KBM-7 (cell line): ENCODE measurements at regions not wholly inside any gene's neighbourhood (a gene's known extent, or its start where the extent isn't known, plus 50 kb on each side); places are given as distances from the start of the nearest gene placed in this dataset.

Source experiments
- DNase-seq: peaks from one replicate; pipeline ENCODE4 v3.0.0-alpha.2; 2015
- in situ Hi-C: fragments of 300-500 bp; cut with MboI; formaldehyde crosslinking; loops from 2 replicates; pipeline ENCODE4 v1.14.3; 2020; ENCODE audit warnings: low sequenced_read_pairs, low pct_unique_long_range_greater_than_20kb, mixed read lengths

- in situ Hi-C loops: loop anchor here (25.0 kb wide), 1 partner anchor 517 kb away; no protein-coding TSS in a partner anchor
These were observed 182.6 kb downstream of the REEP3 start for GRCh38 chr10:63703740-63704345.

GRCh38 chr10:63707254-63707910 lies 186.2 kb downstream of the REEP3 start:
- no peak for DNase-seq
- in situ Hi-C loops: loop anchor here (25.0 kb wide), 1 partner anchor 520 kb away; no protein-coding TSS in a partner anchor

More at GRCh38 chr10:63703740-63704345, 182.6 kb downstream of the REEP3 start:
- DNase-seq: no peak

GRCh38 chr10:63708421-63708820 lies 187.2 kb downstream of the REEP3 start:
- in situ Hi-C loops: loop anchor here (25.0 kb wide), 1 partner anchor 521 kb away; no protein-coding TSS in a partner anchor
- no peak for DNase-seq

GRCh38 chr10:63710703-63711102 lies 189.5 kb downstream of the REEP3 start:
- in situ Hi-C loops: loop anchor here (25.0 kb wide), 1 partner anchor 523 kb away; no protein-coding TSS in a partner anchor
- DNase-seq: no peak

GRCh38 chr10:63711361-63711760 lies 190.2 kb downstream of the REEP3 start:
- no peak for DNase-seq
- in situ Hi-C loops: loop anchor here (25.0 kb wide), 1 partner anchor 524 kb away; no protein-coding TSS in a partner anchor

GRCh38 chr10:63711867-63712716 lies 190.9 kb downstream of the REEP3 start:
- no peak for DNase-seq
- in situ Hi-C loops: loop anchor here (25.0 kb wide), 1 partner anchor 525 kb away; no protein-coding TSS in a partner anchor

GRCh38 chr10:63712717-63713115 lies 191.5 kb downstream of the REEP3 start:
- no peak for DNase-seq
- in situ Hi-C loops: loop anchor here (25.0 kb wide), 1 partner anchor 525 kb away; no protein-coding TSS in a partner anchor

- DNase-seq: no peak
- in situ Hi-C loops: loop anchor here (25.0 kb wide), 1 partner anchor 526 kb away; no protein-coding TSS in a partner anchor
These were observed 192.3 kb downstream of the REEP3 start for GRCh38 chr10:63713191-63714144.

- DNase-seq: no peak
- in situ Hi-C loops: loop anchor here (25.0 kb wide), 1 partner anchor 529 kb away; no protein-coding TSS in a partner anchor
These were observed 194.9 kb downstream of the REEP3 start for GRCh38 chr10:63716016-63716580.

- in situ Hi-C loops: loop anchor here (25.0 kb wide), 1 partner anchor 530 kb away; no protein-coding TSS in a partner anchor
- DNase-seq: no peak
These were observed 196.0 kb downstream of the REEP3 start for GRCh38 chr10:63717027-63717715.

GRCh38 chr10:63718006-63718405 lies 196.8 kb downstream of the REEP3 start:
- in situ Hi-C loops: loop anchor here (25.0 kb wide), 1 partner anchor 531 kb away; no protein-coding TSS in a partner anchor
- DNase-seq: no peak

GRCh38 chr10:63718421-63718820 lies 197.2 kb downstream of the REEP3 start:
- in situ Hi-C loops: loop anchor here (25.0 kb wide), 1 partner anchor 531 kb away; no protein-coding TSS in a partner anchor

GRCh38 chr10:63719226-63719856 lies 198.1 kb downstream of the REEP3 start:
- in situ Hi-C loops: loop anchor here (25.0 kb wide), 1 partner anchor 532 kb away; no protein-coding TSS in a partner anchor
- no peak for DNase-seq

More at GRCh38 chr10:63718421-63718820, 197.2 kb downstream of the REEP3 start:
- DNase-seq: no peak

- in situ Hi-C loops: loop anchor here (25.0 kb wide), 1 partner anchor 533 kb away; no protein-coding TSS in a partner anchor
- peak; percentile 71 for DNase-seq
These were observed 198.9 kb downstream of the REEP3 start for GRCh38 chr10:63720072-63720537.

- DNase-seq: no peak
- in situ Hi-C loops: loop anchor here (25.0 kb wide), 1 partner anchor 533 kb away; no protein-coding TSS in a partner anchor
These were observed 199.5 kb downstream of the REEP3 start for GRCh38 chr10:63720676-63721075.

GRCh38 chr10:63722537-63722936 lies 201.3 kb downstream of the REEP3 start:
- DNase-seq: no peak

More at GRCh38 chr10:63722537-63722936, 201.3 kb downstream of the REEP3 start:
- in situ Hi-C loops: loop anchor here (25.0 kb wide), 1 partner anchor 535 kb away; no protein-coding TSS in a partner anchor
